NCI-H146 (cell line): ENCODE measurements at regions not wholly inside any gene's neighbourhood (a gene's known extent, or its start where the extent isn't known, plus 50 kb on each side); places are given as distances from the start of the nearest gene placed in this dataset.

Source experiments
- DNase-seq: peaks from one replicate; lab custom pipeline; 2025; lab: John Stamatoyannopoulos, UW

GRCh38 chr18:6650747-6651146 lies 78.8 kb upstream of the ARHGAP28 start:
- no peak for DNase-seq

GRCh38 chr18:6652098-6652497 lies 77.4 kb upstream of the ARHGAP28 start:
- no peak for DNase-seq

GRCh38 chr18:6653880-6654279 lies 75.6 kb upstream of the ARHGAP28 start:
- DNase-seq: no peak

- DNase-seq: no peak
Measured at GRCh38 chr18:6659963-6660725, 69.4 kb upstream of the ARHGAP28 start.

- no peak for DNase-seq
Measured at GRCh38 chr18:6661692-6662415, 67.7 kb upstream of the ARHGAP28 start.

GRCh38 chr18:6666012-6666685 lies 63.4 kb upstream of the ARHGAP28 start:
- no peak for DNase-seq

- DNase-seq: no peak
Measured at GRCh38 chr18:6668836-6669235, 60.7 kb upstream of the ARHGAP28 start.

GRCh38 chr18:6672821-6673308 lies 56.7 kb upstream of the ARHGAP28 start:
- DNase-seq: no peak

- DNase-seq: no peak
Measured at GRCh38 chr18:6677086-6677485, 52.4 kb upstream of the ARHGAP28 start.

- DNase-seq: no peak
Measured at GRCh38 chr18:6679201-6679600, 50.3 kb upstream of the ARHGAP28 start.
